ENCODE measurements at regions not wholly inside any gene's neighbourhood (a gene's known extent, or its start where the extent isn't known, plus 50 kb on each side); places are given as distances from the start of the nearest gene placed in this dataset.
"Not testable (repeated sequence)": the region's sequence is repeated elsewhere in the genome, so short reads cannot be mapped to it uniquely, and the experiment has no call there.

- not testable (repeated sequence) for DNase-seq (ENCODE audit: low spot score); H3K27me3 ChIP-seq (ENCODE audit: control insufficient read depth in 4 of 4, insufficient read depth in 4 of 4, low read length in 3 of 4); H3K36me3 ChIP-seq (ENCODE audit: control insufficient read depth in 4 of 4, insufficient read depth in 3 of 4, low read depth in 1 of 4, low read length in 3 of 4); H3K9ac ChIP-seq (ENCODE audit: low read depth in 1 of 2, low read length in 2 of 2); H3K9me3 ChIP-seq (ENCODE audit: control insufficient read depth in 4 of 4, low read length in 3 of 4); H3K27ac ChIP-seq (ENCODE audit: low read depth in 1 of 2, low read length in 2 of 2); H3K4me1 ChIP-seq (ENCODE audit: control insufficient read depth in 4 of 4, insufficient read depth in 4 of 4, low read length in 3 of 4); H3K4me3 ChIP-seq (ENCODE audit: low read depth in 1 of 3, low read length in 3 of 3)
- WGBS: 95% methylated on average over 1 of the region's 3 CpGs
These were observed 187.2 kb downstream of the LMLN start for GRCh38 chr3:198147213-198147612.

GRCh38 chr3:198147993-198148392, 188.0 kb downstream of the LMLN start:
- not testable (repeated sequence) for H3K9me3 ChIP-seq (ENCODE audit: control insufficient read depth in 4 of 4, low read length in 3 of 4); H3K4me1 ChIP-seq (ENCODE audit: control insufficient read depth in 4 of 4, insufficient read depth in 4 of 4, low read length in 3 of 4); H3K4me3 ChIP-seq (ENCODE audit: low read depth in 1 of 3, low read length in 3 of 3); DNase-seq (ENCODE audit: low spot score); H3K27ac ChIP-seq (ENCODE audit: low read depth in 1 of 2, low read length in 2 of 2); H3K27me3 ChIP-seq (ENCODE audit: control insufficient read depth in 4 of 4, insufficient read depth in 4 of 4, low read length in 3 of 4); H3K9ac ChIP-seq (ENCODE audit: low read depth in 1 of 2, low read length in 2 of 2); H3K36me3 ChIP-seq (ENCODE audit: control insufficient read depth in 4 of 4, insufficient read depth in 3 of 4, low read depth in 1 of 4, low read length in 3 of 4)
- WGBS: 58% methylated on average over 6 of the region's 6 CpGs

GRCh38 chr3:198149904-198150303, 189.9 kb downstream of the LMLN start:
- H3K27ac ChIP-seq (ENCODE audit: low read depth in 1 of 2, low read length in 2 of 2); H3K36me3 ChIP-seq (ENCODE audit: control insufficient read depth in 4 of 4, insufficient read depth in 3 of 4, low read depth in 1 of 4, low read length in 3 of 4); H3K9ac ChIP-seq (ENCODE audit: low read depth in 1 of 2, low read length in 2 of 2); H3K4me3 ChIP-seq (ENCODE audit: low read depth in 1 of 3, low read length in 3 of 3); H3K4me1 ChIP-seq (ENCODE audit: control insufficient read depth in 4 of 4, insufficient read depth in 4 of 4, low read length in 3 of 4); H3K27me3 ChIP-seq (ENCODE audit: control insufficient read depth in 4 of 4, insufficient read depth in 4 of 4, low read length in 3 of 4); H3K9me3 ChIP-seq (ENCODE audit: control insufficient read depth in 4 of 4, low read length in 3 of 4); DNase-seq (ENCODE audit: low spot score): not testable (repeated sequence)
- 71% methylated on average over 5 of the region's 5 CpGs for WGBS

GRCh38 chr3:198151867-198152266, 191.8 kb downstream of the LMLN start:
- H3K36me3 ChIP-seq (ENCODE audit: control insufficient read depth in 4 of 4, insufficient read depth in 3 of 4, low read depth in 1 of 4, low read length in 3 of 4); H3K27ac ChIP-seq (ENCODE audit: low read depth in 1 of 2, low read length in 2 of 2); H3K4me1 ChIP-seq (ENCODE audit: control insufficient read depth in 4 of 4, insufficient read depth in 4 of 4, low read length in 3 of 4); DNase-seq (ENCODE audit: low spot score); H3K9ac ChIP-seq (ENCODE audit: low read depth in 1 of 2, low read length in 2 of 2); H3K4me3 ChIP-seq (ENCODE audit: low read depth in 1 of 3, low read length in 3 of 3); H3K9me3 ChIP-seq (ENCODE audit: control insufficient read depth in 4 of 4, low read length in 3 of 4); H3K27me3 ChIP-seq (ENCODE audit: control insufficient read depth in 4 of 4, insufficient read depth in 4 of 4, low read length in 3 of 4): not testable (repeated sequence)
- 47% methylated on average over 4 of the region's 4 CpGs for WGBS

- H3K4me3 ChIP-seq (ENCODE audit: low read depth in 1 of 3, low read length in 3 of 3); H3K27ac ChIP-seq (ENCODE audit: low read depth in 1 of 2, low read length in 2 of 2); H3K36me3 ChIP-seq (ENCODE audit: control insufficient read depth in 4 of 4, insufficient read depth in 3 of 4, low read depth in 1 of 4, low read length in 3 of 4); H3K9ac ChIP-seq (ENCODE audit: low read depth in 1 of 2, low read length in 2 of 2); H3K4me1 ChIP-seq (ENCODE audit: control insufficient read depth in 4 of 4, insufficient read depth in 4 of 4, low read length in 3 of 4); H3K9me3 ChIP-seq (ENCODE audit: control insufficient read depth in 4 of 4, low read length in 3 of 4); H3K27me3 ChIP-seq (ENCODE audit: control insufficient read depth in 4 of 4, insufficient read depth in 4 of 4, low read length in 3 of 4); DNase-seq (ENCODE audit: low spot score): not testable (repeated sequence)
- WGBS: 89% methylated on average over 4 of the region's 7 CpGs
These were observed 195.8 kb downstream of the LMLN start for GRCh38 chr3:198155771-198156170.

GRCh38 chr3:198157231-198157868, 197.3 kb downstream of the LMLN start:
- WGBS: 46% methylated on average over 9 of the region's 42 CpGs
- not testable (repeated sequence) for H3K27ac ChIP-seq (ENCODE audit: low read depth in 1 of 2, low read length in 2 of 2); DNase-seq (ENCODE audit: low spot score)

GRCh38 chr3:198158007-198158406, 198.0 kb downstream of the LMLN start:
- 82% methylated on average over 8 of the region's 12 CpGs for WGBS
- not testable (repeated sequence) for DNase-seq (ENCODE audit: low spot score); H3K9me3 ChIP-seq (ENCODE audit: control insufficient read depth in 4 of 4, low read length in 3 of 4); H3K36me3 ChIP-seq (ENCODE audit: control insufficient read depth in 4 of 4, insufficient read depth in 3 of 4, low read depth in 1 of 4, low read length in 3 of 4); H3K9ac ChIP-seq (ENCODE audit: low read depth in 1 of 2, low read length in 2 of 2); H3K4me3 ChIP-seq (ENCODE audit: low read depth in 1 of 3, low read length in 3 of 3); H3K27me3 ChIP-seq (ENCODE audit: control insufficient read depth in 4 of 4, insufficient read depth in 4 of 4, low read length in 3 of 4); H3K4me1 ChIP-seq (ENCODE audit: control insufficient read depth in 4 of 4, insufficient read depth in 4 of 4, low read length in 3 of 4); H3K27ac ChIP-seq (ENCODE audit: low read depth in 1 of 2, low read length in 2 of 2)

More at GRCh38 chr3:198157231-198157868, 197.3 kb downstream of the LMLN start:
- H3K9ac ChIP-seq (ENCODE audit: low read depth in 1 of 2, low read length in 2 of 2); H3K27me3 ChIP-seq (ENCODE audit: control insufficient read depth in 4 of 4, insufficient read depth in 4 of 4, low read length in 3 of 4); H3K4me1 ChIP-seq (ENCODE audit: control insufficient read depth in 4 of 4, insufficient read depth in 4 of 4, low read length in 3 of 4); H3K9me3 ChIP-seq (ENCODE audit: control insufficient read depth in 4 of 4, low read length in 3 of 4); H3K4me3 ChIP-seq (ENCODE audit: low read depth in 1 of 3, low read length in 3 of 3); H3K36me3 ChIP-seq (ENCODE audit: control insufficient read depth in 4 of 4, insufficient read depth in 3 of 4, low read depth in 1 of 4, low read length in 3 of 4): not testable (repeated sequence)
